ENCODE measurements at regions not wholly inside any gene's neighbourhood (a gene's known extent, or its start where the extent isn't known, plus 50 kb on each side); places are given as distances from the start of the nearest gene placed in this dataset.
A peak's percentile ranks its signal among the peaks of the same experiment; 100 is the strongest.
"Not testable (repeated sequence)": the region's sequence is repeated elsewhere in the genome, so short reads cannot be mapped to it uniquely, and the experiment has no call there.

DNA sequence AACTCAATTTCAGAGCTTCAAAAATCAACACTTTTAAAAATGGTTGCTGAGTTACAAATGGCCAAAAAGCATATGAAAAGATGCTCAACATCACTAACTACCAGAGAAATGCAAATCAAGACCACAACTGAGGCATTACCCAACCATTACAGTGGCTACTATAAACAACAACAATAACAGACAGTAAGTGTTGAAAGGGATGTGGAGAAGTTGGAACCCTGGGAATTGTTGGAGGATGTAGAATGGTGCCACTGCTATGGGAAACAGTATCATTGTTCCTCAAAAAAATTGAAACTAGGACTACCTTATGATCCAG lies 173.3 kb upstream of the SPRED2 start:
- no peak for DNase-seq (ENCODE audit: low read depth)

- no peak for DNase-seq (ENCODE audit: low read depth)
Measured at GRCh38 chr2:65605058-65605742, 172.8 kb upstream of the SPRED2 start.

GRCh38 chr2:65604246-65604645 lies 171.8 kb upstream of the SPRED2 start:
- peak; percentile 3 for DNase-seq (ENCODE audit: low read depth)

DNA sequence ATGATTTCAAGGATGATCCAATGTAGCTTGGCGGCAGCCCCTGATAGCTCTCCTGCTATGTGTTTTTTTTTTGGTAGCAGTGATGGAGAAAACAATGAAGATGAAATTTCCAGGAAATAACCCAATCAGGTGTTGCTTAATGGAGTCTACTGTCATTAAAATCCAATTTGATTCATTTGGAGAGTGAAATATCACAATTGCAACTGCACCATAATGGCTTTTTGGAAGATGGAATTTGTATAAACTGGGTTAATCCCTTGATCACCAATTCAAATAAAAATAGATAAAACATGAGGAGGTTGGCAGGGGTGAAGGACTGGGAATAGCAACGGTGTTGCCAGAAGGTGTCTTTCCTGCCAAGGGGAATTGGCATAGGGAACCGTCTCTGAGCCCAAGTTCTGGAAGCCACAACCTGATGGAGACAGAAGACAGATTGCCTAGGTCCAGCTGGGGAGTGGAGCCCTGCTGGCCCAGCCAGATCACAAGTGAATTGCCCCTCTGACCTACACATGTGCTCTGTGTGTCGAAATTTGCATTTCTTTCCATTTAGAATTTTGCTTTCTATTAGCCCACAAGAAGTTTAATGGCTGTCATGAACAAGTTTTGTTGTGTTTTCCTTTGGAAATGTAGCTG lies 170.3 kb upstream of the SPRED2 start:
- DNase-seq (ENCODE audit: low read depth): no peak

DNA sequence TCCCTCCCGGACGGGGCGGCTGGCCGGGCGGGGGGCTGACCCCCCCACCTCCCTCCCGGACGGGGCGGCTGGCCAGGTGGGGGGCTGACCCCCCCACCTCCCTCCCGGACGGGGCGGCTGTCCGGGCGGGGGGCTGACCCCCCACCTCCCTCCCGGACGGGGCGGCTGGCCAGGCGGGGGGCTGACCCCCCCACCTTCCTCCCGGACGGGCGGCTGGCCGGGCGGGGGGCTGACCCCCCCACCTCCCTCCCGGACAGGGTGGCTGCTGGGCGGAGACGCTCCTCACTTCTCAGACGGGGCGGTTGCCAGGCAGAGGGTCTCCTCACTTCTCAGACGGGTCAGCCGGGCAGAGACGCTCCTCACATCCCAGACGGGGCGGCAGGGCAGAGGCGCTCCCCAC lies 168.5 kb upstream of the SPRED2 start:
- not testable (repeated sequence) for DNase-seq (ENCODE audit: low read depth)

- not testable (repeated sequence) for DNase-seq (ENCODE audit: low read depth)
Measured at GRCh38 chr2:65600351-65600750, 168.0 kb upstream of the SPRED2 start.

- no peak for DNase-seq (ENCODE audit: low read depth)
Measured at GRCh38 chr2:65599693-65600092, 167.3 kb upstream of the SPRED2 start.

GRCh38 chr2:65598996-65599395 lies 166.6 kb upstream of the SPRED2 start:
- DNase-seq (ENCODE audit: low read depth): no peak

DNA sequence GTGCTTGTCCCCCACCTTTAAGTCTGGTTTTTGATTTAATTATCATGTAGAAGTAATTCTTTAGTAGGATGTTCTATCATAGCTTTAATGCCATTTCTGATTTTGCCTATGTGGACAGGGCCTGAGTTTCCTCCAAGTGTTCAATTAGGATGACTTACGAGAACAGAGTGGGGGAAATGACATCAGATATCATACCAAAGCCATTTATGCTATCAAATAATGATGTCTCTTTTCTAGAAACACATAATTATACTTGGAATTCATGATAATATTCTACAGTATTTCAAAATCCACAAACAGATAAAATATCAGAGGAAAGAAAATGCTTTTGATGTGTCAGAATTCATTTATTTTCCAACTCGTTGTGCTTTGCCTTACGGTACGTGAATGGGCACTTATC lies 165.9 kb upstream of the SPRED2 start:
- no peak for DNase-seq (ENCODE audit: low read depth)

GRCh38 chr2:65595630-65596029 lies 163.2 kb upstream of the SPRED2 start:
- DNase-seq (ENCODE audit: low read depth): no peak

- DNase-seq (ENCODE audit: low read depth): no peak
Measured at GRCh38 chr2:65594150-65594549, 161.8 kb upstream of the SPRED2 start.

DNA sequence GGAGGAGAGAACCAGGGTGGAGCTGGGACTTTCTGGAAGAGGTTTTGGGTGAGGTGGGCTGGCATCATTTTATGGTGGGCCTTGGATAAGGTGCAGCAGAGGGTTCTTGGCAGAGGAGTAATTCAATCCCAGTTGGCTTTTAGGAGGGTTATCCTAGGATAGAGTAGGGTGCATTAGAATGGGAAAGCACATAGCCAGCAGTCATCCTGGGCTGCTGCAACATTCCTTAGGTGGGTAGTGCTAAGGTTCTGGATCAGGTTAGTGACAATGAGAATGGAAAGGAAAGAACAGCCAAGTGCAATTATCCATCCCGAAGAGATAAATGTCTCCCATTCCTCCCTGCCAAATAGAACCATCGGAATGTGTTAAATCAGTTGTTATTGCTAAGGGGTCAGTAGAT lies 157.3 kb upstream of the SPRED2 start:
- no peak for DNase-seq (ENCODE audit: low read depth)

DNA sequence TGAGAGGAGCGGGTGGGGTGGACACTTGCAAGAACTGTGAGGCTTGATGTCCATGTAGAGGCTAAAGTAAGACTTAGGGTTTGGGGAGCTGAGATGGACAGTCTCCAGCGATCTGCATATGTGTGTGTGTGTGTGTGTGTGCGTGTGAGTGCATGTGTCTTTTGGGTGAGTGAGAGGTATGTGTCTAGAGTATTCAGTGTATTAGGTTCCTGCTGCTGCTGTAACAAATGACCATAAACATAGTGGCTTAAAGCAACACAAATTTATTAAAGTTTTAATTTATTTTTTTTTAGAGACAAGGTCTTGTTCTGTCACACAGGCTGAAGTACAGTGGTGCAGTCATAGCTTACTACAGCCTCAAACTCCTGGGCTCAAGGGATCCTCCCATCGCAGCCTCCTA lies 155.4 kb upstream of the SPRED2 start:
- no peak for DNase-seq (ENCODE audit: low read depth)

GRCh38 chr2:65586516-65586915 lies 154.1 kb upstream of the SPRED2 start:
- no peak for DNase-seq (ENCODE audit: low read depth)

DNA sequence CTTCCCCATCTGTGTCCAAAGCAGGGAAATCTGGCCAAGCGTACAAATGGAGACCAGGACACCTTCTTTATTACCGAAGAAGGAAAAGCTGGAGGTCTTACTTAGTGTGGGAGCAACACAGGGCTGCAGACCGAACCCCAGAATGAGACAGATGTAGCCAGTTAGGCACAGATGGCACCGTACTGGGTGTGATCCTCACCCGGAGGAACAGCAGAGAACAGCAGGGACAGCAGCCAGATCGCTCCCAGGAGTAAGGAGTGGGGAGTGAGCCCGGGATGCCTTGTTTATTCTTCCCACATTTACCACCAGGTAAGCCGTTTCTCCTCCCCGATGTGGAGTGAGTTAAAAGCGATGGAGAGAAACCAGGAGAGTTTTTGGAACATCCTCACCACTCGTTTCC lies 150.7 kb upstream of the SPRED2 start:
- DNase-seq (ENCODE audit: low read depth): no peak

GRCh38 chr2:65582364-65582763 lies 150.0 kb upstream of the SPRED2 start:
- no peak for DNase-seq (ENCODE audit: low read depth)

DNA sequence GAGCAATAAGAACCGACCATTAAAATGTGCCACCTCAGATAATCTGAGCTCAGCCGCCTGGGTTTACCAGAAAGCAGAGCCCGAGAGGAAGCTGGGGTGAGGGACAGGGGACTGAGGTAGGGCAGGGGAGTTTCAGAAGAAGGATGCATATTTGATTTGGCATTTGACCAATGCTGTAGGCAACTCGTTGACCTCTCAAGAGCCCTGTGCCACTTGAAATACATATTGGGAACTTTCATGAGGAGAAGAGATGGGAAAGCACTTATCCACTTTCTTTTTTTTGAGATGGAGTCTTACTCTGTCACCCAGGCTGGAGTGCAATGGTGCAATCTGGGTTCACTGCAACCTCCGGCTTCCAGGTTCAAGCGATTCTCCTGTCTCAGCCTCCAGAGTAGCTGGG lies 148.4 kb upstream of the SPRED2 start:
- no peak for DNase-seq (ENCODE audit: low read depth)

DNA sequence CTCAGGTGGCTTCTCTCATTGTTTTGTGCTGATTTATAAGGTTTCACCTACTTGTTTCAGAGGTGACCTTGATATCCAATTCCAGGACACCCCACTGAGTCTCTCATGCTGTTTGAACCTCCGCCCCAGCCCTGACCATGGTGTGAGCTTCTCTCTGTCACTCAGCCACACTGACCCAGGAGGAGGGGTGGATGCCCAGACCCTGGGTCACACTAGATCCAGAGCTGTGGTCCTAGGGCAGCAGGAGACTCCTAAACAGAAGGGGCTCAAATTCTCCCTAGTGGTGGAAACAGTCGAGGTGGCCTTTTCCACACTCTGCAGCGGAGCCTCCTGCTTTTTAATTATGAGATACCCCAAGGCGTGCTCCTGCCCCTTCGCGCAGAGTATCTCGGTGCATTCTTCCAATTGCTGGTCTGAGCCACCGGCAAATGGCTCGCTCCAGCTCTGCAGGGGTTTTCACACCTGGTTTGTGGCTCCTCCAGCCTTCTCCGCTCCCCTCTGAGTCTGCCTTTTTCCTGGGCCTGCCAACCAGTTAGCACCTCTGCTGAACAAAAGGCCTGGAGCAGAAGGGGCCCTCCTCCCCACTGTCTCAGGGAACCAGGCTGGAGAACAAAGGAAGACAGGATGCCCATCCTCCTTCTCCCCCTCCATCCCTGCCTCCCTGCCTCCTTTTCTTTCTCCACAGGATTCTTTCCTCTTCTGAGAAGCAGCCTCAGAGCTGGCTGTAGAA lies 147.3 kb upstream of the SPRED2 start:
- DNase-seq (ENCODE audit: low read depth): no peak

DNA sequence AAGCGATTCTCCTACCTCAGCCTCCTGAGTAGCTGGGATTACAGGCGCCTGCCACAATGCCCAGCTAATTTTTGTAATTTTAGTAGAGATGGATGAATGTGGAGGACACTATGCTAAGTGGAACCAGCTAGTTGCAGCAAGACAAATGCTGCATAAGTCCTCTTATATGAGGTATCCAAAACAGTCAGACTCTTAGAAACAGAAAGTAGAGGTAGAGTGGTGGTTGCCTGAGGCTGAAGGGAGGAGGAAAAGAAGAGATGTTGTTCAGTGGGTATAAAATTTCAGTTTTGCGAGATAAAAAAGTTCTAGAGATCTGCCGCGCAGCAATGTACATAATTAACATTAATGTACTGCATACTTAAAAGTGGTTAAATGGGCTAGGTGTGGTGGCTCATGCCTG lies 145.3 kb upstream of the SPRED2 start:
- DNase-seq (ENCODE audit: low read depth): no peak

DNA sequence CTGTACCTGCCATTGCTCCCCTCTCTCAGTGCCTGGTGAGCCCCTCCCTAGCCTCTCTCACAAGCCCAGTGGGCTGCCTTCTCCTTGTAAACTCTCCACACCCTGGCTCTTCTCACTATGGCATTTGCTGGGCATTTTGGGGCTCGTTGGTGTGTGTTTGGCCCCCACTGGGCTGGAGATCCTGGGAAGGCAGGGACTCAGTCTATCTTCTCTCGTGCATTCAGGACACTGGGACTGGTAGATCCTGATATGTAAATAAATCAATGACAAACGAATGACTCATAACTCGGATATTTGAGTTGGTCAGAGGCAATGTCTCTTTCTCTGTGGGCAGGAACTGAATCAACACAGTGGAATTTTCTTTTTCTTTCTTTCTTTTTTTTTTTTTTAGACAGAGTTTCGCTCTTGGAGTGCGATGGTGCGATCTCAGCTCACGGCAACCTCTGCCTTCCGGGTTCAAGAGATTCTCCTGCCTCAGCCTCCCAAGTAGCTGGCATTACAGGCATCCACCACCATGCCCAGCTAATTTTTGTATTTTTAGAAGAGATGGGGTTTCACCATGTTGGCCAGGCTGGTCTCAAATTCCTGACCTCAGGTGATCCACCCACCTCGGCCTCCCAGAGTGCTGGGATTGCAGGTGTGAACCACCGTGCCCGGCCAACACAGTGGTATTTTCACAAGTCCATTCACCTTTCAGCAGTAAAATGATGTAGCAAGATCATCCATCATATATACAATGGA lies 144.6 kb upstream of the SPRED2 start:
- peak; percentile 88 for DNase-seq (ENCODE audit: low read depth)

DNA sequence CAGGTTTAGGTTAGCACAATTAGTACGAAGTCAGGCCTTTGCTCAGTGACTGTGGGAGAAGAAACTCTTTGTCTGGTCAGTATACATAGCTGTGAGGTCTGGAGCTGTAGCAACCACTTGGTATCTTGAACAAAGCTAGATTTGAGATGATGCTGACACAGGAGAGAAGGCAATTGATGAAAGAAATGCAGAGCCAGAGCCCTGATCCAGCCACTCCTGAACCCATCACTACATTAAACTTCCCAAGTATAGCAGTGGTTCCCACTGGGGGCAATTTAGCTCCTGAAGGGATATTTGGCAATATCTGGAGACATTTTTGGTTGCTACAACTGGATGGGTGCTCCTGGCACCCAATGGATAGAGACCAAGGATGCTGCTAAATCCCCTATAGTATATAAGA lies 143.9 kb upstream of the SPRED2 start:
- DNase-seq (ENCODE audit: low read depth): no peak

DNA sequence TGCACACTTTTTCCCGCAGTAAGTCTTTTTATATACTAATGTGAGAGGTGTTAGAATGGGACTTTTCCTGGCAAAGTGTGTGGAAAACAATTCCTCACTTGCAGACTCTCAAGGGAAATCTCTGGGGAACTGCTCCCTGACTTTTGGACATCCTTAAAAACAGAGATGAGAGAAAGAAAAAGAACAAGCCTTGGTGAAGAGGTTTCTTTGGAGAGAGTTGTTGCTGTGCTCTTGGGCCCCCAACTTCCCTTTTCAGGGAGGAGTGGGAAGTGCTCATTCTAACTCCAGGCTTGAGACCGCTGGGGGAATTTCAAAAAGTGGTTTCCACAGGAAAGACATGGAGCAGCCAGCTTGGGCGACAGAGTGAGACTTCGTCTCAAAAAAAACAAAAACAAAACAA lies 142.6 kb upstream of the SPRED2 start:
- no peak for DNase-seq (ENCODE audit: low read depth)
